Endothelial cell of umbilical vein (primary cell): ENCODE measurements at regions not wholly inside any gene's neighbourhood (a gene's known extent, or its start where the extent isn't known, plus 50 kb on each side); places are given as distances from the start of the nearest gene placed in this dataset.

Source experiments
- BruUV-seq: library from RNA; stranded (reverse); fragments of 400-500 nt; replicated peaks from 2 replicates; lab custom pipeline; 2021; lab: Mats Ljungman, UMichigan
- CTCF ChIA-PET: fragments of 300-600, 350-600 bp; sonication (Branson Sonifier 250); formaldehyde crosslinking; loops from one replicate; lab custom pipeline; 2021; ENCODE audit warnings: antibody characterized with exemption, inconsistent platforms; lab: Charles Lee
- POLR2A ChIA-PET: fragments of 300-600, 350-600 bp; sonication (Branson Sonifier 250); formaldehyde crosslinking; loops from one replicate; lab custom pipeline; 2021; ENCODE audit warnings: antibody characterized with exemption, inconsistent platforms; lab: Charles Lee
- DNase-seq: peaks from one replicate; pipeline ENCODE4 v3.0.0-alpha.2; 2011; ENCODE audit warnings: low read depth, low spot score
- FAIRE-seq: peaks from 2 replicates; lab custom pipeline; 2011; peaks lifted over from hg19 to GRCh38; lab: Jason Lieb, UNC
- H2AFZ ChIP-seq: 2 replicates; pipeline ENCODE4 v1.6.0; 2012; ENCODE audit warnings: low read depth, low read length, control low read depth, inconsistent platforms
- H3K27ac ChIP-seq: 2 replicates; pipeline ENCODE4 v1.5.1; 2011; ENCODE audit warnings: low read depth, mild to moderate bottlenecking, control low read depth, low read length, moderate library complexity; ENCODE audit not compliant: insufficient read depth
- H3K27me3 ChIP-seq, 2 experiments: 2 replicates each; pipeline versions ENCODE4 v1.6.0 to v1.6.1; 2011; ENCODE audit warnings: low read length in 2 of 2, mixed read lengths in 1 of 2; ENCODE audit not compliant: control insufficient read depth in 2 of 2, insufficient read depth in 2 of 2
- H3K36me3 ChIP-seq, 2 experiments: 2 replicates in 1 of 2; 3 replicates in 1 of 2; pipeline ENCODE4 v1.5.1; 2011; ENCODE audit warnings: low read length in 2 of 2, mild to moderate bottlenecking in 1 of 2, moderate library complexity in 1 of 2; ENCODE audit not compliant: control insufficient read depth in 2 of 2, insufficient read depth in 2 of 2; ENCODE audit errors: extremely low read depth in 1 of 2
- H3K4me1 ChIP-seq: 3 replicates; pipeline ENCODE4 v1.5.1; 2011; ENCODE audit warnings: mild to moderate bottlenecking, low read length; ENCODE audit not compliant: control insufficient read depth, insufficient read depth; ENCODE audit errors: extremely low read depth
- H3K4me2 ChIP-seq: 2 replicates; pipeline ENCODE4 v1.6.1; 2011; ENCODE audit warnings: low read length, control low read depth, mixed read lengths; ENCODE audit not compliant: insufficient read depth
- H3K4me3 ChIP-seq, 3 experiments: fragments of 200-600 bp in 1 of 3; sonication (generic), shearing (Covaris generic) in 1 of 3; replicated peaks in 1 of 3; 2 replicates each; pipeline ENCODE4 v1.5.1; 2011 to 2016; ENCODE audit warnings: control low read depth in 3 of 3, low read length in 3 of 3, mild to moderate bottlenecking in 2 of 3, inconsistent platforms in 1 of 3, low read depth in 1 of 3, moderate library complexity in 1 of 3; ENCODE audit not compliant: insufficient read depth in 1 of 3
- H3K79me2 ChIP-seq: 2 replicates; pipeline ENCODE4 v1.6.0; 2012; ENCODE audit warnings: low read length, inconsistent platforms; ENCODE audit not compliant: control insufficient read depth, insufficient read depth
- H3K9ac ChIP-seq: replicated peaks from 2 replicates; pipeline ENCODE3; 2011; ENCODE audit warnings: low read length, control low read depth; ENCODE audit not compliant: insufficient read depth; ENCODE audit errors: extremely low read depth
- H3K9me1 ChIP-seq: replicated peaks from 3 replicates; pipeline ENCODE4 v1.6.0; 2011; ENCODE audit warnings: mild to moderate bottlenecking, low read length; ENCODE audit not compliant: control insufficient read depth, insufficient read depth; ENCODE audit errors: extremely low read depth
- H3K9me3 ChIP-seq: replicated peaks from 2 replicates; pipeline ENCODE4 v1.5.1; 2012; ENCODE audit warnings: low read length, inconsistent platforms; ENCODE audit not compliant: control insufficient read depth, insufficient read depth
- H4K20me1 ChIP-seq: replicated peaks from 2 replicates; pipeline ENCODE3; 2011; ENCODE audit warnings: mild to moderate bottlenecking, low read length; ENCODE audit not compliant: control insufficient read depth, insufficient read depth; ENCODE audit errors: extremely low read depth
- EZH2 ChIP-seq: IDR thresholded peaks from 2 replicates; pipeline ENCODE4 v1.6.1; 2012; ENCODE audit warnings: borderline replicate concordance, low read depth, mild to moderate bottlenecking, moderate library complexity, low read length, inconsistent platforms; ENCODE audit not compliant: severe bottlenecking
- FOS ChIP-seq: IDR thresholded peaks from 2 replicates; pipeline ENCODE4 v1.6.1; 2011; ENCODE audit warnings: mild to moderate bottlenecking, low read length, moderate library complexity, borderline replicate concordance; ENCODE audit not compliant: insufficient read depth
- GATA2 ChIP-seq: IDR thresholded peaks from 2 replicates; pipeline ENCODE4 v1.7.0; 2011; ENCODE audit warnings: low read depth, mild to moderate bottlenecking, moderate library complexity, mixed read lengths, low read length; ENCODE audit not compliant: insufficient read length, insufficient read depth
- JUN ChIP-seq: IDR thresholded peaks from 2 replicates; pipeline ENCODE4 v1.6.1; 2011; ENCODE audit warnings: borderline replicate concordance, low read depth; ENCODE audit not compliant: insufficient read length, insufficient read depth
- MYC ChIP-seq: IDR thresholded peaks from one replicate; pipeline ENCODE4 v1.6.1; 2011; ENCODE audit warnings: mild to moderate bottlenecking, low read depth, low read length
- POLR2A ChIP-seq: IDR thresholded peaks from 2 replicates; pipeline ENCODE4 v1.6.1; 2012; ENCODE audit warnings: low read depth, mild to moderate bottlenecking, control low read depth, low read length
- POLR2AphosphoS5 ChIP-seq: IDR thresholded peaks from 2 replicates; pipeline ENCODE4 v1.6.1; 2012; ENCODE audit warnings: low read depth, mild to moderate bottlenecking, control low read depth, low read length, moderate library complexity; ENCODE audit not compliant: insufficient read depth
- dilution Hi-C: fragments of 300-500 bp; cut with MboI; formaldehyde crosslinking; loops from one replicate; pipeline ENCODE4 v1.15.0; 2019; ENCODE audit warnings: low sequenced_read_pairs; ENCODE audit not compliant: extremely low pct_ligation_motif_present
- intact Hi-C: fragments of 100-400 bp; cut with micrococcal nuclease; formaldehyde crosslinking; loops from one replicate; pipeline ENCODE4 v1.10.0; 2022
- TF ChIP-seq, protein P1 (sequence below), 2 donors: IDR thresholded peaks; 1 replicate in 1 of 2; 2 replicates in 1 of 2; pipeline ENCODE4 v1.5.1; 2011; ENCODE audit warnings: low read length in 2 of 2, mild to moderate bottlenecking in 2 of 2, moderate library complexity in 2 of 2, control low read depth in 1 of 2, inconsistent platforms in 1 of 2, low read depth in 1 of 2; ENCODE audit not compliant: insufficient read depth in 1 of 2; ENCODE audit errors: extremely low read depth in 1 of 2
- TF ChIP-seq, protein P2 (sequence below): IDR thresholded peaks from 2 replicates; pipeline ENCODE4 v1.6.1; 2011; ENCODE audit not compliant: insufficient read depth, insufficient read length

- no peak overlapping the region for H3K4me3 ChIP-seq
- BruUV-seq: no TSS peak
These were observed 372.7 kb downstream of the IPO8 start for GRCh38 chr12:30323008-30323407.

More at GRCh38 chr12:30323008-30323407, 372.7 kb downstream of the IPO8 start:
- DNase-seq (no peak), FAIRE-seq (no peak)
- TF ChIP-seq JUN (no peak), MYC (no peak), POLR2AphosphoS5 (no peak), EZH2 (no peak), POLR2A (no peak), FOS (no peak), GATA2 (no peak)
- TF ChIP-seq, protein P1, sequence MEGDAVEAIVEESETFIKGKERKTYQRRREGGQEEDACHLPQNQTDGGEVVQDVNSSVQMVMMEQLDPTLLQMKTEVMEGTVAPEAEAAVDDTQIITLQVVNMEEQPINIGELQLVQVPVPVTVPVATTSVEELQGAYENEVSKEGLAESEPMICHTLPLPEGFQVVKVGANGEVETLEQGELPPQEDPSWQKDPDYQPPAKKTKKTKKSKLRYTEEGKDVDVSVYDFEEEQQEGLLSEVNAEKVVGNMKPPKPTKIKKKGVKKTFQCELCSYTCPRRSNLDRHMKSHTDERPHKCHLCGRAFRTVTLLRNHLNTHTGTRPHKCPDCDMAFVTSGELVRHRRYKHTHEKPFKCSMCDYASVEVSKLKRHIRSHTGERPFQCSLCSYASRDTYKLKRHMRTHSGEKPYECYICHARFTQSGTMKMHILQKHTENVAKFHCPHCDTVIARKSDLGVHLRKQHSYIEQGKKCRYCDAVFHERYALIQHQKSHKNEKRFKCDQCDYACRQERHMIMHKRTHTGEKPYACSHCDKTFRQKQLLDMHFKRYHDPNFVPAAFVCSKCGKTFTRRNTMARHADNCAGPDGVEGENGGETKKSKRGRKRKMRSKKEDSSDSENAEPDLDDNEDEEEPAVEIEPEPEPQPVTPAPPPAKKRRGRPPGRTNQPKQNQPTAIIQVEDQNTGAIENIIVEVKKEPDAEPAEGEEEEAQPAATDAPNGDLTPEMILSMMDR (IDR thresholded peaks at IDR 0.05; ENCODE audit: extremely low read depth in 1 of 2, insufficient read depth in 1 of 2, low read depth in 1 of 2, low read length in 2 of 2): no peak
- TF ChIP-seq, protein P2, sequence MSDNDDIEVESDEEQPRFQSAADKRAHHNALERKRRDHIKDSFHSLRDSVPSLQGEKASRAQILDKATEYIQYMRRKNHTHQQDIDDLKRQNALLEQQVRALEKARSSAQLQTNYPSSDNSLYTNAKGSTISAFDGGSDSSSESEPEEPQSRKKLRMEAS: no peak
- Histone ChIP-seq H3K9me1 (no peaks in the 10 kb centered on the region), H3K9ac (no peak overlapping the region), H3K79me2 (no peaks in the 10 kb centered on the region), H4K20me1 (no peaks in the 10 kb centered on the region), H3K4me1 (no peaks in the 10 kb centered on the region), H3K9me3 (no peaks in the 10 kb centered on the region), H3K27me3 (no peaks in the 10 kb centered on the region), H2AFZ (no peak overlapping the region), H3K4me2 (no peak overlapping the region), H3K27ac (no peak overlapping the region), H3K36me3 (no peaks in the 10 kb centered on the region)
- ChIA-PET CTCF (no interaction called here), POLR2A (no interaction called here)
- dilution Hi-C loops: no loop called here
- intact Hi-C loops: no loop called here
